ENCODE measurements at regions not wholly inside any gene's neighbourhood (a gene's known extent, or its start where the extent isn't known, plus 50 kb on each side); places are given as distances from the start of the nearest gene placed in this dataset.

DNA sequence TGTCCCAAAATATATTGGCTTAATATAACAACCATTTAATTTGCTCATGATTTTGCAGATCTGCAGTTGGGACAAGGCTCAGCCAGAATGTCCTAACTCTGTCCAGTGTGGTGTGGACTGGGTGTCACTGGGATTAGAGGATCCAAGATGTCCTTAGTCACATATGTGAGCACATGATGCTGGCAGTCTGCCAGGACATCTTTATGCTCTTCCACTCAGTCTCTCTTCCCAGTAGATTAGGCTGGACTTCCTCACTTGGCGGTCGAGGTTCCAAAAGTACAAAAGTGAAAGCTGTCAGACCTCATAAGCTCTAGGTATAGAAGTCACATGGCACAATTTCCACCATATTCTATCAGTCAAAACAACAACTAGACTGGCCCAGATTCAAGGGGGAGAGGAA lies 167.9 kb upstream of the NTF3 start:
- no peak for TF ChIP-seq GATA2 (IDR thresholded peaks at IDR 0.05; ENCODE audit: low read depth, low read length)
- no peak for TF ChIP-seq GATA3 (IDR thresholded peaks at IDR 0.05; ENCODE audit: low read depth, low read length)
